ENCODE measurements at regions not wholly inside any gene's neighbourhood (a gene's known extent, or its start where the extent isn't known, plus 50 kb on each side); places are given as distances from the start of the nearest gene placed in this dataset.

DNA sequence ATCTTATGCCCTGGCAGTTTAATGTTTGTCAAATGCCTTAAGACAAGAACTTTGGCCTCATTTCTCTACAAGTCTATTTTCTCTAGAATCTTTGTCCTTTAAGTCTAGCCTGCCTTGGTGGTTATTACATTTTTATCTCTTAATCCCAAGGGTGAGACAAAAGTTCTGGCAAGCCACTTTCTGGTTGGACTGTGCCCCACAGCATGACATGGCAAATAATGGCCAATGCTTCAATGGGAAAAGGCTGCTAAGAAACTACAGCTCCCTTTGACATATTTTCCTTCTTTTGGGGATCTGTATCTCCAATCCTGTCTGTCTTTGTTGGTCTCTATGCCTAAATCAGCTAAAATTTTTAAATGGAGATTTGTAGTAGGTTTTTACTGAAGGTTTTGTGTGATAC, 181.6 kb upstream of the MBNL1 start:
- DNase-seq (ENCODE audit: missing footprints) (no peak), ATAC-seq (no peak)
- intact Hi-C loops (cut with DNase I) = no loop called here

- ATAC-seq = no peak
- intact Hi-C loops (cut with DNase I) = no loop called here
These were observed 179.2 kb upstream of the MBNL1 start for GRCh38 chr3:152089528-152089927.

GRCh38 chr3:152091725-152092124, 177.0 kb upstream of the MBNL1 start:
- DNase-seq (ENCODE audit: missing footprints) (no peak), ATAC-seq (no peak)
- intact Hi-C loops (cut with DNase I) = no loop called here

More at GRCh38 chr3:152089528-152089927, 179.2 kb upstream of the MBNL1 start:
- no peak for DNase-seq (ENCODE audit: missing footprints)

DNA sequence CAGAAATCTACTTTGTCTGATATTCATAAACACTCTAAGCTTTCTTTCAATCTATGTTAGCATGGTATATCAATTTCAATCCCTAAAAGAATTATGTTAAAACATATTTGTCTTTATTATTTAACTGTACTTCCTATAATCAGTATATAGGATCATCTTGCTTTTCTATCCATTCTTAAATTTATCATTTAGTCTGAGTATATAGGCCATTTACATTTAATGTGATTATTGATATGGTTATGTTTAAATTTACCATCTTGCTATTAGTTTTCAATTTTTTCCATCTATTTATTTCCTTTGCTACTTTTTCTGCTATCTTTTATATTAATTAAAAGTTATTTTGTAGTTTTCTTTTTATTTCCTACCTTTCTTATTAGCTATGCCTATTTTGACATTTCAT, 174.8 kb upstream of the MBNL1 start:
- no peak for ATAC-seq
- intact Hi-C loops (cut with DNase I) = no loop called here
- no peak for DNase-seq (ENCODE audit: missing footprints)

DNA sequence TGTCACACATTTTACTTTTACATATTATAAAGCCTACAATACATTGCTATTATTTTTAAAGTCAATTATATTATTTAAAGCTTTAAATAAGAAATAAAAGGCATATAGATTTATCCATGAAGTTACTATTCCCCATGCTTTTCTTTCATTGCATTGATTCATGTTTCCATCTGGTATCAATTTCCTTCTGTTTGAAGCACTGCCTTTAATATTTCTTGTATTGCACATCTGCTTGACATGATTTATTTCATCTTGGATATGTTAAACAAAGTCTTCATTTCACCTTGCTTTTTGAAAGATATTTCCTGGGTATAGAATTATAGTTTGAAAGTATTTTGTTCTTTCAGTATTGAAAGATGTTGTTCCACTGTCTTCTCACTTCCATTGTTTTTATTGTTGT, 174.3 kb upstream of the MBNL1 start:
- ATAC-seq (no peak), DNase-seq (ENCODE audit: missing footprints) (no peak)
- intact Hi-C loops (cut with DNase I) = no loop called here

DNA sequence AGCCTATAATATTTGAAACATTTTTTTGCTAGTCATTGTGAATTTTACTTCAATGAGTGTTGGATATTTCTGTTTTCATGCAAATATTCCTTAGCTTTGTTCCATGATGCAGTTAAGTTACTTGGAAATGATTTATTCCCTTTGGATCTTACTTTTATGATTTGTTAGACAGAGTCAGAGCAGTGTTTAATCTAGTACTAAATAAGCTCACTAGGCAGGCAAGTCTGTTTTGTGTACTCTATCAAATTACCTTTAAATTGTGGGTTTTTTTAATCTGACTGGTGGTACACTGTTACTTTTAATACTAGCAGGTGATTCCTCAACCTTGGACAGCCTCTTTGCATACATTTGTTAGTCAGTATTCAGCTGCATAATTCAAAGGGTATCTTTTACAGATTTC, 173.3 kb upstream of the MBNL1 start:
- ATAC-seq (no peak), DNase-seq (ENCODE audit: missing footprints) (no peak)
- intact Hi-C loops (cut with DNase I) = no loop called here

DNA sequence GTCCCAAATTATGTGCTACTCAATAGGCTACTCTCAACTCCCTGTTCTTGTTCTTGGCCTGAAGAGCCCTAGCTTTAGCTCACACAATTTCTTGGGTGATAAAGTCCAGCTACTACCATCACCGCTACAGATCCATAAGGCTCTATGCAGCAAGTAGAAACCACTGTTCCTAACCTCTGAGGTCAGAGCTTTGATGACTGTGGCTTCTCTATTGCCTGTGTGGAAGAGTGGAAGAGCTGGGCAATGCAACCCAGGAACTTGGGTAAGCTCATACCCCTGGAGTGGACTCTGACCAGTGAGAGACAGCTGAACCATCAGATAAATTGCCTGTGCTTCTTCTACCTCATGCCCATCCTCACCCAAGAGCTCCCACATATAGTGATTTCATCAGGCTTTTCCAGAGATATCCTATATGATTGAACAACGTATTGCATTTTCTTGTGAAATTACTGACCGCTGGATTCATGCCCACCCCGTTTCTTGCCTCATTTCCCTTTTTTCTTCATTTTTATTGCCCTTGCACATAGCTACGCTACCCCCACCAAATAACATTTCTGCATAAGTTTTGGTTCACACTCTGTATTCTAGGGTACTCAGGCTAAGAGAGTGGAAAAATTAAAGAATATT, 172.3 kb upstream of the MBNL1 start:
- intact Hi-C loops (cut with DNase I) = no loop called here
- ATAC-seq (no peak), DNase-seq (ENCODE audit: missing footprints) (no peak)

- no peak for ATAC-seq
- intact Hi-C loops (cut with DNase I) = no loop called here
These were observed 171.6 kb upstream of the MBNL1 start for GRCh38 chr3:152097120-152097519.

GRCh38 chr3:152097770-152098169, 171.0 kb upstream of the MBNL1 start:
- no peak for ATAC-seq
- no peak for DNase-seq (ENCODE audit: missing footprints)
- intact Hi-C loops (cut with DNase I) = no loop called here

More at GRCh38 chr3:152097120-152097519, 171.6 kb upstream of the MBNL1 start:
- DNase-seq (ENCODE audit: missing footprints) = no peak

GRCh38 chr3:152100491-152101132, 168.1 kb upstream of the MBNL1 start:
- no peak for DNase-seq (ENCODE audit: missing footprints)
- intact Hi-C loops (cut with DNase I) = no loop called here
- no peak for ATAC-seq

- no peak for ATAC-seq
- intact Hi-C loops (cut with DNase I) = no loop called here
- DNase-seq (ENCODE audit: missing footprints) = no peak
These were observed 166.3 kb upstream of the MBNL1 start for GRCh38 chr3:152102410-152102809.

- DNase-seq (ENCODE audit: missing footprints) (no peak), ATAC-seq (no peak)
- intact Hi-C loops (cut with DNase I) = no loop called here
These were observed 165.5 kb upstream of the MBNL1 start for GRCh38 chr3:152103257-152103656.

GRCh38 chr3:152104847-152105415, 163.8 kb upstream of the MBNL1 start:
- ATAC-seq (no peak), DNase-seq (ENCODE audit: missing footprints) (no peak)
- intact Hi-C loops (cut with DNase I) = no loop called here

- DNase-seq (ENCODE audit: missing footprints) = no peak
- intact Hi-C loops (cut with DNase I) = no loop called here
- no peak for ATAC-seq
These were observed 163.3 kb upstream of the MBNL1 start for GRCh38 chr3:152105446-152105845.

DNA sequence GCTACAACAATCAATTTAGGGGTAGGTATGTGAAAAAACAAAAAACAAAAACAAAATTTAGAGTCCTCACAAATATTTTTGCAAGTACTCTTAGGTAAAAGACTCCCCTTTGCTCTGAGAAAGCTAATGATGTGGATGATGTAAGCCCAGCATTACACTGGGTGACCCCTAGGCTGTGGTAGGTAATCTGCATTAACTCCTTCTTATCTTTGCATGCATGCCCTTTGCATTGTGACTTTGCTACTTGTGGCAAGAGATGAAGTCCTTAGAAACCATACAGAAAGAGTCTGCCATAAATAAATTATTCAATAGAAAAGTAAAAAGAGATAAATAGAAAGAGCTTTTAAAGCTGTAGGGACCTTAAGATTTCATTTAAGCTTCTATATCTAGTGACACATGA, 159.7 kb upstream of the MBNL1 start:
- intact Hi-C loops (cut with DNase I) = no loop called here
- DNase-seq (ENCODE audit: missing footprints) (no peak), ATAC-seq (no peak)

GRCh38 chr3:152113413-152113812, 155.3 kb upstream of the MBNL1 start:
- intact Hi-C loops (cut with DNase I) = no loop called here
- DNase-seq (ENCODE audit: missing footprints) (no peak), ATAC-seq (no peak)

DNA sequence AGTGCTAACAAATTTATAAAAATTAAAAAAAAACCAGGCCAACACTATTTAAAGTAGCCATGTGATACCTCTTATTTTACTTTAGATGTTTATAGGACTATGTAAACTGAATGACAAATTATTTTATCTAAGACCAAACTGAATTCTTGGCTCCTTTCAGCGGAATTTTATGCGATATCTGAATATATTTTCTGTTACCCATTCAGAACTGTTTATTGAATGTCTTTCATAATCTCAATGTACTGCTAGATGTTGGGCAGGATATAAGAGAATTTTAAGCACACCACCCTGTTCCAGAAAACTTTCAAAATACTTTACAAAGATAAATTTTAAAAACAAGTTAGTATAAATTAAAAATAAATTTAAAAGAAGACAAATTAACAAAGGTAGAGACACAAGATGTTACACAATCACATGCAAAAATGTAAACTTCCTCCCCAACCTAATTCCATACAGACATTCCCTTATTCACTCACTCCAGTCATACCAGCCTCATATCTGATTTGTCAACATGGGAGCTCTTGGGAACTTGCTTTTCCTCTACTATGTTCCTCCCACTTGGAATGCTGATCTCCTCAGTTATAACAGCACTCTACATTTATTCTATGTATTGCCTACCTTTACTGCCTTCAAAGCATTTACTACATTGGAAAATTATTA, 154.6 kb upstream of the MBNL1 start:
- DNase-seq (ENCODE audit: missing footprints) = no peak
- no peak for ATAC-seq
- intact Hi-C loops (cut with DNase I) = no loop called here

- ATAC-seq = no peak
- DNase-seq (ENCODE audit: missing footprints) = no peak
- intact Hi-C loops (cut with DNase I) = no loop called here
These were observed 148.0 kb upstream of the MBNL1 start for GRCh38 chr3:152120601-152121269.

DNA sequence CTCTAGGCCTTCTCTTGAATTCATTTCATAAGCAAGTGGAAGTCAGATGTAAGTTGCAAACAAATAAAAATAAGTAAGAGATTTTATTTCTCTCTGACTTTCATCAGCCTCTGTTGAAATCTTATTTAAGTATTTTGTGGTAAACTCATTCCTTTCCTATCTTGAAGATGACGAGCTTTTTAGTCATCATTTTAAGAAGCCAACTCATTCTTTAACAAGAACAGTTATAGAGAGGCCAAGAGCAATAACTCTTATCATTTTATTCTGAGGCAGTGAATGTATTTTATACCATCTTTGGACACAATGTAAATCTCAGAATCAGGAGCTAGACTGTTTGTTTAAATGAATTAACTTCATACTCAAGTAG, 147.5 kb upstream of the MBNL1 start:
- no peak for DNase-seq (ENCODE audit: missing footprints)
- intact Hi-C loops (cut with DNase I) = no loop called here
- no peak for ATAC-seq

- ATAC-seq (no peak), DNase-seq (ENCODE audit: missing footprints) (no peak)
- intact Hi-C loops (cut with DNase I) = no loop called here
These were observed 145.9 kb upstream of the MBNL1 start for GRCh38 chr3:152122851-152123250.

All from Right ventricle myocardium inferior (tissue), 1 donor.